ENCODE measurements at regions not wholly inside any gene's neighbourhood (a gene's known extent, or its start where the extent isn't known, plus 50 kb on each side); places are given as distances from the start of the nearest gene placed in this dataset.
"Not testable (repeated sequence)": the region's sequence is repeated elsewhere in the genome, so short reads cannot be mapped to it uniquely, and the experiment has no call there.

DNA sequence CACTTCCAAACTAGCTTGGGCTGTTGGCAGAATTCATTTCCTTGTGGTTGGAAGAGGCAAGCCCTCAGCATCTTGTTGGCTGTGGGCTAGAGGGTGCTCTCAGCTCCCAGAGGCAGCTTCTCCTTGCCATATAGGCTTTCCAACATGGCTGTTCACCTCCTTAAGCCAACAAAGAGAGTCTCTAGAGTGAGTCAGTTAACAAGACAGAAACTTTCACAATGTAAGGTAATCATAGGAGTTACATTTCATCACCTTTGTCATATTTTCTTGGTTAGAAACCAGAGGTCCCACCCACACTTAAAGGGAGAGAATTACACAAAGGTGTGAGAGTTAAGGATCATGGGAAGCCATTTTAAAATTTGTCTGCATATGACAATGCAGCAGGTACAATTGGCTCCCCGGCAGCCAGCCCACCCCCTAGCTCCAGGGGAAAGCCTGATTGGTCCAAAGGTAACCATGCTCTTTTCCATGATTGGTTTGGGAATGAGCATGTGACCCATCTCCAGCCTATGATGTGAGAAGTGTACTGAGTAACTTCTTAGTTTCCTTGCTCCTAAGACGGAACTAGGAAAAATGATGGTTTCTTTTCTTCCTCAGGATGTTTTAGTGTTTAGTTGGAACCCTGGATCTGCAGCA is 109.8 kb upstream of the MSX2 start:
- DNase-seq = no peak

DNA sequence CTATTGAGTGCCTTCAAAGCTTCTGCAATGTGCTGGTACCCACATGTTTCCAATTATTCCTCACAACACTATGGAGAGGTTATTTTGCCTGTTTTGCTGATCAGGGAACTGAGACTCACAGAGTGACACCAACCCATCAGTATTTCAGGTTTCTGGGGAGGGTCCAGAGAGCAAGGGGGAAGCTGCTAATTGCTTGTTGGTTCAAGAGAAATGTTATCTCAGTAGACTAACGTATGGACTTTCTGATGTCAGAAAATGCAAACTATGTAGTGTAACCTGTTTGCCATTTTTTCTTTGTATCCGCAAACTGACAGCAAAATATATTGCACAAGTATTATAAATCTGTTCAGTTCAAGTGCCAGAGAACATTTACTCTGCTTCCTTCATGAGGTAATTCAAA is 108.3 kb upstream of the MSX2 start:
- no peak for DNase-seq

DNA sequence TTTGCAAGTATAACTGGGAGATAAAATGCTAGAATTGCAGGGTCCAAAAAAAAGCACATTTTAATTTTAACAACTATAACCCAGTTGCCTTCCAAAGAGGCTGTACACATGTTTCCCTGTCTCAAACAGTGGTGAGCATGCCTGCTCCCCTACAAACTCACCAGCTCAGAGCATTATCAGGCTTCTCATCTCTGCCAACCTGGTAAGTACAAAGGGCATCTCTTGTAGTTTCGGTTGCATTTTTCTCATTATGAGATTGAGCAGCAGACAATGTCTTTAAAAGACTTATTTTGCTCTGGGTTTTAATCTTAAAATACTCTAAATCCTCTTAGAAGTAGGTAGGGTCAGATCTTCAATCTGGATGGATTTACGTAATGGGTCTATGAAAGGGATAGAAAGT is 107.1 kb upstream of the MSX2 start:
- DNase-seq = no peak

DNA sequence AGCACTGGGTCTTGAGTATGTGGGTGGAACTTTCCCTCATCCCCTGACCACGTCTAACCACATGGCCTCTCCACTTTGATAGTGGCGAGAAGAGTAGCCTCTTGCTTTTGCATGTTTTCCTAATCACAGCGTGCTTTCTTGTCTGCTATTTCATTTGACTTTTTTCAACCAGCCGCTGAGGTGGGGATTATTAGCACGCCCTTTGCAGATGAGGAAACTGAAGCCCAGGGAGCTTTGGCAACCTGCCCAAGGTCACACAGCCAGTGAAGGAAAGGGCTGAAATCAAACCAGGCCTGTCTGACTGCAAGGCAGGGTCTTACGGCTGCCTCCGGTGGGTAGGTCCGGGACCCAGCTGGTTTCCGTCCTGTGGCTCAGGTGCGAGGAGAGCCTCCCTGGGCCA is 106.5 kb upstream of the MSX2 start:
- DNase-seq = no peak

DNA sequence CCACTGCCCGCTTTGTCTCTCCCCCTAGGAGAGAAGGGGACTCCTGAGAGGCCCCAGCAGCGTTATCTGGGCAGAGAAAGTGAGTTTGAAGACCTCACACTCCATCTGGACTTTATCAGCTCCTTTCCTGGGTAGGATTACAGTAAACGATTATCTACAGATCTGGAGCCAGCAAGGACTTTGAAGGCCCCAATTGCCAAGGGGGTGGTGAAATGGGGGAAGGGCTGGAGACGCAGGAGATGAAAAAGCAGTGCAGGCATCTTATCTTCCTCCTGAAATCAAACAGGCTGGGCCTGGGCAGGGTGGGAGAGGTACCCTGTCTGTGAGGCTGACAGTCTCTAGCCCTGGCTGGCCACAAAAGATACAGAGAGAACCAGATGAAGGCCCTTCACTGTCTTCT is 105.8 kb upstream of the MSX2 start:
- no peak for DNase-seq

DNA sequence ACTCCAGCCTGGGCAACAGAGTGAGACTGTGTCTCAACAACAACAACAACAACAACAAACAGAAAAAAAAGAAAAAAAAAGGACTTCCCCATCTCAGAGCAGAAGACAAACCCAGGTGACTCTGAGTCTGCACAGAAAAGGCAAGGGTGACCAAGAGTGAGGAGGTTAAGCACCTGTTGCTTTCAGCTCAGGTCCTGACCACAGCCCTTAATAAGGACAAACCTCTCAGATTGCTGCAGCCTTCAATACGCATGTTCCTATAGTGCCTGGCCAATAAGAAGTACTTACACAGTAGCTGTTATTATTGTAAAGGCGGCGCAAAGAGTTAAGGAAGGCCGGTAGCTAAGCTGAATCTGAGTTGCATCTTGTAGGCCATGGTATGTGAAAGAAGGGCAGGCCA is 102.3 kb upstream of the MSX2 start:
- no peak for DNase-seq

DNA sequence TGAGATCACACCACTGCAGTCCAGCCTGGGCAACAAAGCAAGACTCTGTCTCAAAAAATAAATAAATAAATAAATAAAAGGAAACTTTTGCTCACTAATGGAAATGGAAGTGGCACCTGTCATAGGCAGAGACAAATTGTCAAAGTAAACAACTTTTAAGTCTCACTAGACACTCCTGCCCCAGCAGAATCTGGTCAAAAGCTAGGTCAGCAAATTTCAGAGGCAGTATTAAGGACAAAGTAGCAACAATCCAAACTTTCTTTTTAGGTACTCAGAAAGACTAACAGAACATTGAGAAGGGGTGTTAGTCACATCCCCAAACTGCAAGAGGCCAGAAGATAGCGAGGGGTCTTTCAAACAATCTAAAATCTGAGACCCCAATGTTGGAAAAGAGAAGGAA is 101.4 kb upstream of the MSX2 start:
- no peak for DNase-seq

DNA sequence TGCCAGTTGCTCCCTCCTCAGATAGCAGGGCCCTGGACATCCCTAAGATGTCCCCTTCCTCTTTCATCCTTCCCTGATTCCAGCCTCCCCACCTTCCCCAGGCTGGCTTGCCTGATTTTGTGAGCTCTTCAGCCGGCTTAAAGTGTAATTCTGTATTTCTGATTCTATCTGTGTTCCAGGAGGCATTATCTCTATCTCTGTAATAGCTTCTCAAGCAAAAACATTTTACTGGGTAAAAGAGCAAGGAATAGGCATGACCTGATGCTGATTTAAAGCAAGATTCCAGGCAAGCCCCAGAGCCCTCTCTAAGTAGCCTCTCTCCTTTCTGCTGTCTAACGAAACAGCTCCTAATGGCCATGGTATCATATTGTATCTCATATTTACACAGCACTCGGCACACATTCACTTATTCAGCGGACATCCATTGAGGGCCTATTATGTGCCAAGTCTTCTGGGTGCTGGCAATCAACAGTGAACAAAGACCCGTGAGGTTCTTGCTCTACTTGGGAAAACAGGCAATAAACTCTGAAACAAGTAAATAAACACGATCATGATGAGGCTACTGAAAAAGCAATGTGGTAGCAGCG is 100.9 kb upstream of the MSX2 start:
- no peak for DNase-seq

DNA sequence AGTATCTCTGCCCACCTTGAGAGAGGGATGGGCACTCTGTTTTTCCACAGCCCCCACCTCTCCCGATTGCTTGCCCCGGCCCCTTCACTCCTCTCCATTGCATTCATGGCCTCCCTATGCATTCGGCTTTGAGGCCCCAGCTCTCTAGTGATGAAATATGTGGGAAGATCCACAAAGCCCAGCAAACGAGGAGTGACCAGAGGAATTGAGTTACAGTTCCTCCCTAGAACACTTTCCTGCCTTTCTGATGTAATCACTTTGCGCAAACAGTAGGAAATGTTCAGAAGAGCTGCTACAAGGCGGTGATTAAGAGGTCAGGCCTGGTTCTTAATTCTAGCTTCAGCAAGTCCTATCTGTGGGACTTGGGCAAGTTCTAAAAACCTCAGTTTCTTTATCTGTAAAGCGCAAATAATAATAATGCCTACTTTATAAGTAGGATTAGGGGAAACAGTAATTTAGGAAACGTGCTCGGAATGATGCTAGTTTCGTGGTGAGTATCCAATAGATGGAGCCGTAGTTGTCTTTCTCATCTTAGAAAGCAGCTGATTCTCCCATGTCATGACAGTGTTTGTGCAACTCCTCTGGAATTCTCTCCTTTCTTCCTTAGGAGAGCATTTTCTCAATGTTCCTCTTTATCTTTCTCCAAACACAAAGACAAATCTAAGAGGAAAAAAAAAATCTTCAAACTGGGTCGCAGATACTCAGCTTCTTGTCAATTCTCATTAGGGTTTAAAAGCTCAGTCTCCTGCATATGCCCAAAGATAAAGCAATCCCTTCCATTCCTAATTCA is 99.5 kb upstream of the MSX2 start:
- no peak for DNase-seq

DNA sequence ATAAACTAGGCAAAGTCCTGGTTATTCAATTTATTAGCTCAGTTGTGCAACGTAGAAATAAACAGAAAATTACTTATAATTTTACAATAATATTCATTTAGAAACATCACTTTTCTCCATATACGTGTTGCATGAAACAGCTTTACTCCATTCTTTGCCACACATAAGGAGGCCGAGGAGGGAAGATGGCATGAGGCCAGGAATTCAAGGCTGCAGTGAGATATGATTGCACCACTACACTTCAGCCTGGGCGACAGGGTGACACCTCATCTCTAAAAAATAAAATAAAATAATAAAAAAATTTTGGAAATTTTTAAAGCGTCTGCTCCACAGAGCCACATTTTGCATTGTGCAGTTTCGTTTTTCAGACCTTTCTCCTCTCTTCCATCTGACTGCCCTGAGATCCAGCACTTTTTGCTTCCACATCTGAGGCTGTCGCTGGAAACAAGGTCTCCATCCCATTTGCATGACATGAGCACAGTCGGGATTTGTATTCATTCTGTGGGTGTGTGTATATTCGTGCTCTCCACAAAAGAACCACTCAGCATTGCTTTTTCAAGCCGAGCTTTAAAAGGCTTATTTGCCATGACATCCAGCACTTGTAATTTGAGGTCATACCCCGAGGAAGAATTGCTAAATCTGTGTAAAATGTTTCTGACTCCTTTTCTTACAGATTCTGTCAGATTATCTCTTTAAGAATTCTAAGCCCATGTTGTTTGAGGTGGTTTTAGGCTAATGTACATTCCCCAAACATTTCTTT is 98.6 kb upstream of the MSX2 start:
- no peak for DNase-seq

DNA sequence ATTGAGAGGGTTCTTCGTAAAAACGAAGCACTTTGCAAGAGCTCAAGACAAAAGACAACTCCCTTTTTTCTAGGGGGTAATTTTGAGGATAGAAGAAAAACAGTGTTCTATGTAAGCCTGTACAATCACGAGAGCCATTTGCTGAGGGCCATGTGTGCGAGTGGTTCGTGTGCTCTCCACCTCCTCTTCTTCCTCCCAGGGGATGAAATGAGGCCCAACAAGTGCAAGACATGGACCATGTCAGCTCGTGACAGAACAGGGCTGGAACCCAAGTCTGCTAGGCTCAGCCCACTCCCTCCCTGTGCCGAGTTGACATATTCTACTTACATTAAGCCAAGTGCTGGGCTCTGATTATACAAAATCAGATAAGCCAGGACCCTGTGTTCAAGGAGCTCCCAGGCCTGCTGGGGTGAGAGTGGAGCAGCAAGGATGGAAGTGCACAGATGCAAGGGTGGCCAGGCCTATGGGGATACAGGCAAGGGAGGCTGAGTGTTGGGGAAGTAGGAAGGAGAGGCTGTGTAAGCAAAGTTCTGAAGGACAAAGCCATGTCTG is 97.9 kb upstream of the MSX2 start:
- DNase-seq = no peak

DNA sequence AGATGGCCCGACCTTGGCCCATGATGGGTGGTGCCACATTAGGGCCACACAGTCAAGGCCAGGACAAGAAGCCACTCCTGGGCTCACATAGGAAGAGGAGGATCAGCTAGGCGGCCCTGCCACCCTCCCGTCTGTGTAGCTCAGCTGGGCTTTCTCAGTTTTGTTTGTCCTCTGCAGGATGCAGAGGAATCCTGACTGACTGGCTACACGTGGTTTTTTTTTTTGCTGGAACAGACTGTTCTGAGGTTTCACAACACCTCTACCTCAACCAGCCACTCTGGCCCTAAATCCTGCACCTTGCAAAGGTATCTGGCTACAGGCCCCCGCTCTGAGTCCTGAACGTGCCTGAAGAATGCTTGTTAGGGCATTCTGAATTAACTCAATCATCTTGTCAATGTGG is 88.3 kb upstream of the MSX2 start:
- DNase-seq = no peak

DNA sequence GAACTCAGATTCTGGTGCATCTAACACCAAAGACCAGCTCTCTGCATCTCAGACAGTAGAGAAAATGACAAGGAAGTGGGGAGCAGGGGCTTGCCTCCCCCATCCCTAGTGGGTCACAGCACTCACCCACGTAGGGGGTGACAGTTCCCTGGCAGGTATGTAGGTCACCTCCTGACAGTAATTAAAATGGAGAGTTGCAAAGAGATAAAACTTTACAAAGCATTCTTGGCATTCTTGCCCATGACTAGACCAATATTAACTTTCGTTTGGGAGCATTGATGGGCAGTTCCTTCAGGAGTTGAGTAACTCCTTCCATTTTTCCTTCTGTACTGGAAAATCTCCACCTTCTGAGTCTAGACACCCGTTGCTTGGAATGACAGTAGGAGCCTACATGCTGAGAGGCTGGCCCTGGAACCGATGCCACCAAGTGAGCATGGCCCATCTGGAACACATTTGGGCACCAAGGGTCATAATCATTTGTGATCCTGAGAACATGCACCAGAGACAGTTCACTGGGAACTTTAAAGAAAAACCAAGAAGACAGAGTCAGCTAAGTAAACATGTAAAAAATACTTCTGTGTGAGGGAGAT is 81.5 kb upstream of the MSX2 start:
- DNase-seq = no peak

DNA sequence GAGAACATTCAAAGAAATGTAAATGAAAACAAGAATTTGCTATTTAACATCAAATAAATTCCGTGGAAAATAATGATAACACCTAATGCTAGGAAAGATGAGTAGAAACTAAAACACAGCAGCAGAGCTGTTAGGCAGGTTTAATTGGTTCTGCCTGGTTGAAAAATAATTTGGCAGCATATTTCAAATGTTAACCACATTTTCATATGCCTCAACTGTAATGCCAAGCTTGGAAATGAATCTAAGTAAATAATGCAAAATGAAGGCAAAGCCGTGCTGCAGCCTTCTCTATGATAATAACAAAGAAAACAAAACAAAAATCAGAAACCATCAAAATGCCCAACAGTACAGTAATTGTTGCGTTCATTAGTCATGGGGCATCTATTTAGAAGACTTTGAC is 79.9 kb upstream of the MSX2 start:
- no peak for DNase-seq

DNA sequence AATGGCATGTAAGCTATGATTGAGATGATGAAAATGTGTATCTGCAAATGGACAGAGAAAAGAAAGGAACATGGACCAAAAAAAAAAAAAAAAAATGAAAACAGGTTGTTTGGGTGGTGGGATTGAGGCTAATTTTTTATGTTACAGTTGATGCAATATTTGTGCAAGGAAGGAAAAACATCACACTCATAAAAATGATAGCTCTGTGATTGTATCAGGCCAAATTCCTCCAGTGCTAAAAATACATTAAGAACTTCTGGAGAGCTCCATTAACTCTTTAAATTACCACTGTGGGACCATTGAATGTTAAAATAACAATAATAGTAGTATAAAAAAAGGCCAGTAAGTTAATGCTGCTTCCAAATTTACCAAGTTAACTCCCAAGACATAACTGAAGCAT is 79.5 kb upstream of the MSX2 start:
- DNase-seq = no peak

DNA sequence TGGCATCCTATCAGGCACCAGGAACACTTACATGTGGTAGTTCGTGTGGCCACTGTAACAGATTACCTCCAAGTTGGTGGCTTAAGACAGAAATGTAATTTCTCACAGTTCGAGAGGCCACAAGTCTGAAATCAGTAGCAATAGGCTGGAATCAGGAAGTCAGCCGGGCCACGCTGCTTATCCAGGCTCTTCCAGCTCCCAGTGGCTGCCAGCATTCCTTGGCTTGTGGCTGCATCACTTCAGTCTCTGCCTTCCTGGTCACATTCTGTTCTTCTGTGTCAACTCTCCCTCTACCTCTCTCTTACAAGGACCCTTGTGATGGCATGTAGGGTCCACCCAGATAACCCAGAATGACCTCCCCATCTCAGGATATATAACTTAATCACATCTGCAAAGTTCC is 78.7 kb upstream of the MSX2 start:
- no peak for DNase-seq

DNA sequence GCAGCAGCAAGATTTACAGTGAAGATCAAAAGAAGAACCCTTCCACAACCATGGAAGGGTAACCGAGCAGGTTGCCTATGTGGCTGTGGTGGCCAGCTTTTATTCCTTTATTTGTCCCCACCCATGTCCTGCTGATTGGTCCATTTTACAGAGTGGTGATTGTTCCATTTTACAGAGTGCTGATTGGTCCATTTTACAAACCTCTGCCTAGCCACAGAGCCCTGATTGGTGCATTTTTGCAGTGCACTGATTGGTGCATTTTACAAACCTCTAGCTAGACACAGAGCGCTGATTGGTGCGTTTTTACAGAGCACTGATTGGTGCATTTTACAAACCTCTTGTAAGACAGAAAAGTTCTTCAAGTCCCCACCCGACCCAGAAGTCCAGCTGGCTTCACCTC is 75.8 kb upstream of the MSX2 start:
- not testable (repeated sequence) for DNase-seq

DNA sequence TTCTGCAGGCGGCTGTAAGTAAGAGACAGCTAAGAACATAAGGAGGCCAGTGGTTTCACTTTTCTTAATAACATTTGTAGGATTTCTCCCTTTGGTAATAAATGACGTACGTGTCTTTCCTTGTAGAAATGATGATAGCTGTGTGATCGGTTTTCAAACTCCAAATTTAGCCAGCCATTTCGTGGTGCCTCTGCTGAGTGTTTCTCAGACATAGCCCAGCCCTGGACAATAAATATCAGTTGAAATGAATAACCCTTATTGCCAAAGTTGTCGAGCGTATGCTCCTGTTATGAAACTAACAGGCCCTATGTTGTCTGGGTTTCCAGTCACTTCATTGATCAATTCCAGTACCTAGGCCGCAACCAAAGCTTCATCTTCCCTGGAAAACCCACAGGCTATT is 75.0 kb upstream of the MSX2 start:
- no peak for DNase-seq

DNA sequence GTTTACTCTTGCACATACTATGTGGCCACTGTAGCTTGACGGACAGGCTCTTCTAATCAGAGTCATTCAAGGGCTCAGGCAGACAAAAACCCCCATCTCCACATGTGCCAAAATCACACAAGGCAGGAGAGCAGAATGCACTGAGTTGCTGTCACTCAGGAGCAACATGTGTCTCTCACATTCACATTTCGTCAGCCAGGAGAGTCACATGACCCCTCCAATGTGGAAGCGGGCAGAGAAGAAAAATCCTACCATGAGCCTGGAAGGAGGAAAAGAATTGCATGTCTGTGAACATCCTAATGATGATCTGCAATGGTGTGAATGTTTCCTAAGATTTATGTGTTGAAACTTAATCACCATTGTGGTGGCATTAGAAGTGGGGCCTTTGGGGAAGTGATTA is 69.9 kb upstream of the MSX2 start:
- DNase-seq = no peak

DNA sequence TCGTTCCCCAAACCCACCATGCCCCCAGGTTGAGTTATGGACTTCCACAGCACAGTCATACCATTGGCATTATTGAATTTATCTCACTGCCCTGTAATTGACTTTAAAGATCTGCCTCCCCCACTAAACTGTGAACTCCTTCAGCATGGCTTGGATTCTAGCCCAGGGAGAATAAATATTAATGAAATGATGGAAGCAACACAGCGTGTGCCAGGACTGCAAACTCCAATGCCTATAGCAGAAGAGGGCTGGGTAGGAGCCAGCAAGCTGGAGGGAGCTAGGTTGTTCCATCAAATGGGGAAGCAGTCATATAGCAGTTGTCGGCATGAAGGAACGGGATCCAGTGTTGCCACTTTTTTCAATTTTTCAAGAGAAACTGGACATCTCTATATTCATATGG is 69.0 kb upstream of the MSX2 start:
- no peak for DNase-seq

DNA sequence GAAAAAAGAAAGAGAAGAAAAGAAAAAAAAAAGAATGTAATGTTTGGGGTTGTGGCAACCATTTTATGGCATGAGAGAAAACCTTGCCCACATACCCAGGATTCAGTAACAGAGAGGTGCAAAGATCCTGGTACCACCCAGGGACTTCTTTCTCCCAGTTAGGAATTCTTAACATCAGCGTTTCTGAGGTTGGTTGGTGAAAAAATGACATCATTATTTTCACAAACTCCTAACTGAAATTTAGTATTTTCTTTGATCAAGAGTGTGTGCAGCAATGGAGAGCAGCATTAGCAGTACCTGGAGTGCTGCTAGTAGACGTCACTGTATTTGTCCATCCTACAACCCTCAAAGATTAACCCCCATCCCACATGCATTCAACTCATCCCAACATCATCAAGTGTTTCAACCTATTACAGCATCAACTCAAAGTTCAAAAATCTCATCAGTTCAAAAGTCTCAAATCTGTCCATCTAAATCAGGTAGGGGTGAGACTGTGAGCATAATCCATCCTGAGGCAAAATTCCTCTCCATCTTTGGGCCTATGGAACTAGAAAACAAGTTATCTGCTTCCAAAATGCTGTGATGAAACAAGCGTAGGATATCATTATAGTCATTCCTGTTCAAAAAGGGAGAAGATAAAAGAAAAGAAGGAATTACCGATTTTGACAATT is 60.1 kb upstream of the MSX2 start:
- DNase-seq = no peak

DNA sequence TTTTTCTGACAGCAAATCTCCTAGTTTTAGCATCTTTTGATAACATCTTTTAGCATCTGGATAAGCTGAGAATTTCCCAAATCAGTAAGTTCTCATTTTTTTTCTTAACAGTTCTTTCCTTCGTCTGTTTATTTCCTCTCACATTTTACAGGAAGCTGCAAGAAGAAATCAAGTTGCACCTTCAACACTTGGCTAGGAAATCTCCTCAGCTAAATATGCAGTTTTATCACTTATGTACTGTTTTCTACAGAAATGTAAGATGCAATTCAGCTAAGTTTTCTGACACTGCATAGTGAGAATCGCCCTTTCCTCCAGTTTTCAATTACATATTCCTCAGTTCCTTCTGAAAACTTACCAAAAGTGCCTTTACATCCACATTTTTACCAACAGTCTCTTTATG is 59.0 kb upstream of the MSX2 start:
- DNase-seq = no peak

DNA sequence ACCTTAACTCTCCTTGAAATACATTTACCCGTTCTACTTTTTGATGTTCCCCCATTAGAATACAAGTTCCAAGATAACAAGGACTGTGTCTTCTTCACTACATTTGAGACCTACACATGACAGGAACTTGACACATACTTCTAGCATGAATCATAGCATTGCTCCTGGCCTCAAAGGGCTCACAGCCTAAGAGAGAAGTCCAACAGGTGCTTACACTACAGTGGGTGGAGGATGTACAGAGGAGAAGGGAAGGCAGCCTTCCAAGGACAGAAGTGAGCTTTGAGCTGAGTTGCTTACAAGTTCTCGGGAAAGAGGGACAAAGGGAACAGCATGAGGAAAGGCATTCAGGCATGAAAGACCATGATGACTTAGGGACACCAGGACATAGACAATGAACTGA is 56.9 kb upstream of the MSX2 start:
- DNase-seq = no peak

Data from NCI-H2171 treated with DMSO at 0.1 percent for 48 hours (cell line).